Activated CD4-positive, alpha-beta T cell treated with anti-CD3 and anti-CD28 coated beads, Interleukin-2, amount 50 U/mL, for 24 hours (primary cell): ENCODE measurements at regions not wholly inside any gene's neighbourhood (a gene's known extent, or its start where the extent isn't known, plus 50 kb on each side); places are given as distances from the start of the nearest gene placed in this dataset.

Experiments used
- DNase-seq, 2 donors: peaks; one replicate each; pipeline ENCODE4 v3.0.0-alpha.2; 2020; ENCODE audit warnings: low read depth in 1 of 2, low spot score in 1 of 2

DNA sequence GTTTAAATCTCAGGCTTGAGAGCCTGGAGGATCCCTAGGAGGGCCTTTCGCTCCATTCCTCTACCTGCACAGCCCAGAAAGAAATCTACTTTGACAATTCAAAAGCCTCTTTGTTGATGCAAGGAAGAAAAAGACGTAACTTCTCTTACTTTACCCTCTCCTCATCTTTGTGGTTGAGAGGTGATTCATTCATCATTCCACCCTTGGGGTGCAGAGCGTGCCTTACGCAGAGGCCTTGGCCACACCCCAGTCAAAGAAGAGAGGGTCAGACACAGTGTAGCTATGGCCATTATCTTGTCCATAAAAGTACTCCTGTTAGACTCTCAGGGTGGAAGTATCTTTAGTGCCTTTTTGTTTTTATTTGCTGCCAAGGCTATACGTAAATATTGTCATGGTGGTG is 184.0 kb downstream of the IRS2 start:
- DNase-seq = no peak

DNA sequence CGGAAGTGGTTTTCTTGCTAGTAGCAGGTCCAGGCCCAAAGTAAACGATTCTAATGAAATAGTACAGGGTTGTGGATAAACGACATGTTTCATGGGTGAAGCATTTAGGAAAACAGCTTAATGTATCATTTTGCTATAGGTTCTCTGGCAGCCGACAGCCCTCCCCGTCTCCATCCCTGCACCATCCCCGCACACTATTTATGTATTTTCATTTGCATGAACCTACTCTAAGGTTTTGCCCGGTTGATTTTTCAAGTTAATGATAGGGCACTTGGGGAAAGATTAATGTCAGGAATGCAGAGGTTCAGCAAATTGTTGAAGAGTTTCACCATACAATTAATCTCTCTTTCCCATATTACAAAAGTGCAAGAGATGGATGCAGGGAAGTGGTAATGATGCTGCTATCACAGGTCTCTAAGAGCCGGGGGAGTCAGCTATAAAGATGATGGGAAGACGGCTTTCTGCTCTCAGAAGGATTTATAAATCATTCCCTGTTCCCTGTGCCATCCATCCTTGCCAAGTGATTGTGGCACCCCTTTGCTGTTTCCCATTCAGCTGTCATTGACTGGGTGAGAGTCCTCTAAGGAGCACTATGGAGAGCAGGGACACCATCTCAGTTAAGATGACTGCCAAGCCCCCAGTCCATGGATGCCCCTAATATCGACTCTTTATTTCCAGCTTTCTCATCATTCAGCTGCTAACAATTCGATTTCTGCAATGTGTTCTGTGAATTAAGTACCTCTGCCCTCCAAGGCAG is 186.3 kb downstream of the IRS2 start:
- no peak for DNase-seq

- no peak for DNase-seq
These were observed 190.9 kb downstream of the IRS2 start for GRCh38 chr13:109595471-109595870.

DNA sequence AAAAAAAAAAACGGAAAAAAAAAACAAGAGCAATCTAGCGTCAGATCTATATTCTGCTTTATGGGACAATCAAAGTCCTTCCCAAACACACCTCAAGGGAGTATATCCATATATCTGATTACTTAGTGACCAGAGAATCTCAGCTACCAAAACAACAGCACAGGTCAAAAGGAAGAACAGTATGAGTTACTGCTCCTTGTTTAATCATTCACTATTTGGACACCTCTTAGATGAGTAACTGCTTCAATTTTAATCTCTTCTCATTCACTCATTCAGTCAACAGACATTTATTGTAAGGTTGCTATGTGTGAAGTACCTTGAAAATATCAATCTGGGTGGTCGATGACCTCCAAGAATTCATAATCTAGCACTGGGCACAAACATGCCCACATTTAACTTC is 193.2 kb downstream of the IRS2 start:
- no peak for DNase-seq

GRCh38 chr13:109592770-109593169 is 193.6 kb downstream of the IRS2 start:
- no peak for DNase-seq

- no peak for DNase-seq
These were observed 198.7 kb downstream of the IRS2 start for GRCh38 chr13:109587689-109588088.

GRCh38 chr13:109586509-109587346 is 199.7 kb downstream of the IRS2 start:
- no peak for DNase-seq

DNA sequence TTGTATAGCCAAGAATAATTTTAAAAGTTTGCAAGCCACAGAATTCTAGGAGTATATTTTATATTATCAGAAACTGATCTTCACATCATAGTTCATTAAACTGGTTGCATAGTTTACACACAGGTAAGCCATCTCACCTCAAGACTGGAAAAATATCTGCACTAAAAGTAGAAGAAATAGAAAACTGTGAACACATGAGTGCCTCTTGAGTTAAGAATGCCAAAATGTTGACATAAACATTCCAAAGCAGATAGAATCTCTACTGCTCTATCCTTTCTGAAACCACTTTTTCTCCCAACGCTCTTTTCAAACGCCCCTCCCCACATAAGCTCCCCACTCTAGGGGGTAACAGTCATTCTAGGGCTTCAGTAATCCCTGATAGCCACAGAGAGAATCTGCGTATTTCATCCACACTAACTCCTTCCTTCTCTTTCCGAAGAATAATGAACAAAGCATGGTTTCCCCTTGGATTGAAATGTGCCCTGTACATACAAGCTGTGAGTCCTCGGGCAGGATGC is 201.5 kb downstream of the IRS2 start:
- no peak for DNase-seq

GRCh38 chr13:109577191-109577700 is 209.1 kb downstream of the IRS2 start:
- no peak for DNase-seq

DNA sequence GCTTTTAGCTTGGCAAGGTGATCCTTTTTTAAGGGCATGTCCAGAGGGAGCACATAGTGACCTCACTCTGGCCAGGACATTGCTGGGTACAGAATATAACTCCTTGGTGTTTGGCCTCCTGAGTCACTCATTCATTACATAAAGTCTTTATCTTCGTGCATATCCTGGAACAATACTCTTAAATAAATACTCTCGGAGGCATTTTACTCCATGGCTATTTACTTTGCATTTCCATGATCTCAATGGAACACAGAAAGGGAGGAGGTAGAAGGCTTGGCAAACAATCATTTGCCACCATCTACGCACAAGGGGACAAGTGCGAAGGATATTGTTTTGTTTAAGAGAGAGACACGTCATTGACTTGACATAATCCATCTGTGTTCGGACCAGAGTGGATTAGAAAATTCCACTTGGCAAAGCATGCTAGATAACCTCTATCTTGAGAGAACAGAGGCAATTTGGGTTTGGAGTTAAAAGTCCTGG is 210.0 kb downstream of the IRS2 start:
- no peak for DNase-seq

DNA sequence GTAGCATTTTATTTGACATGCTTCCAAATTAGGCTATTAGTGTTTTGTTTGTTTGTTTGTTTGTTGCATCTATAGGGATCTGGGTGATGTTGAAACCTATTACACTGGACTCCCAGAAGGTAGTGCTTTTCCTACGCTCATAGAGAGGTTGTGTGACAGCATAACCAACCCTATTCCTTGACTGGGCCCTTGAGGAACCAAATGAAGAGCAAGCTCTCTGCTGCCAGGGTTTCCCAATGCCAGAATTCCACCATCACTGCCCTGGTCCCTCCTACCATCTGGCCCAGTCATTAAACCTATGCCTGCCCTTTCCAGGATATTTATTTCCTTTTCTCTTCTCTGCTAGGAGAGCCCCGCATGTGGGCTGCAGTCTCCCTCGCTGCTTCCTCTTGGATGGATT is 210.6 kb downstream of the IRS2 start:
- no peak for DNase-seq

DNA sequence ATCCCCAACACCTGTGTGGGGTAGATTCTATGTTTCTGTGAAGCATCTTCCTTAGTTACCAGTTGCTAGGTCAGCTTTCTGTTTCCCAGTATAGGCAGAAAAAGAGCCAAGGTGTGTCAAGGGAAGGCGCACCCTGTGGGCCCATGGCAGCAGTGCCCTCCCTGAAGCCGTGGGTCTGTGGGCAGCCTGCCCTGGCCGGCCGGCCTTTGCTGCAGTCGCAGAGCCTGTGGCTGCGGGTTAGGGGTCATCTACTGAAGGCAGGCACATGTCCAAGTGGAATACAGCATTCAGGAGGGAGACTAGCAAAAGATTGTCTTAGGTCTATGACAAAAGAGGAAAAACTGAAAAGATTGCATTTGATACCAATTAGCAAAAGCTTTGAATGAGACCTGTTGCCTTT is 214.0 kb downstream of the IRS2 start:
- DNase-seq = no peak

GRCh38 chr13:109569958-109570711 is 216.2 kb downstream of the IRS2 start:
- peak in 1 of 2 donors; percentile 4 for DNase-seq

DNA sequence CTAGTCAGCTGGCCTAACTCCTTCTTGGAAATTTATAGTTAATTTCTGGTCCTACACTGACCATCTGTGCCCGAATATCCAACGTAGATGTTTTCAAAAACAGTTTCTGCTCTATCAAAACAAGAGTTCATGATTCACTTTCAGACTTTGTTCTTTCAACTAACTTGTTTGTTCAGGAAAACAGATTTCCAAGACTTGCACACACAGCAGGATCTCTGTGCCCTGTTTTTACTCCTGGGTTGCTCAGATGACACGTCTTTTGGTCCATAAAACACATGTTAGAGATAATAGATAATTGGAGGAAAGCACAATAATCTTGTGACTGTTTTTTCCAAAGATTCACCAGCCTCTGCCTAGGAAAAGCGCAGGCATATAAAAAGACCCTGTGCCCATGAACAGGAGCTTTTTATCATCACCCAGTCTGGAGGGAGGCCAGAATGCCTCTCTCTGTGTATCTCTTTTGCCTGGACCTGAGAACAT is 218.0 kb downstream of the IRS2 start:
- DNase-seq = no peak

- DNase-seq = no peak
These were observed 219.1 kb downstream of the IRS2 start for GRCh38 chr13:109567315-109567714.

- no peak for DNase-seq
These were observed 220.5 kb downstream of the IRS2 start for GRCh38 chr13:109565877-109566276.

DNA sequence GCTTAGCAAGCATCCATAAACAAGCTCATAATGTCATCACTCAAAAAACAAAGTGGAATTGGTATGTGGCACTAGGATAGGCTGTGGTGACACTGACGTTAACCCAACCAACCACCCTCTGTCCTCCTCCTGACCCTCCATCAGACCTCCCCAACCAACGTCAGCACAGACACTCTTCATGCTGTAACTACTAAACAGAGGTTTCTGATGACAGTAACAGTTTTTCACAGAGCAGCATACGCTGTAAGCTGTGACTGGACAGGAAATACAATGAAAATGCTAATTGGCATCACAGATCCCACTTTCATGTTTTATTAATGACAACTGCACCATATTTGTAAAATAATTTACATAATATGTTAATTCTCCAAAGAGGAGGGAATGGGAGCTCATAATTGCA is 238.0 kb downstream of the IRS2 start:
- no peak for DNase-seq

GRCh38 chr13:109547942-109548341 is 238.4 kb downstream of the IRS2 start:
- no peak for DNase-seq

DNA sequence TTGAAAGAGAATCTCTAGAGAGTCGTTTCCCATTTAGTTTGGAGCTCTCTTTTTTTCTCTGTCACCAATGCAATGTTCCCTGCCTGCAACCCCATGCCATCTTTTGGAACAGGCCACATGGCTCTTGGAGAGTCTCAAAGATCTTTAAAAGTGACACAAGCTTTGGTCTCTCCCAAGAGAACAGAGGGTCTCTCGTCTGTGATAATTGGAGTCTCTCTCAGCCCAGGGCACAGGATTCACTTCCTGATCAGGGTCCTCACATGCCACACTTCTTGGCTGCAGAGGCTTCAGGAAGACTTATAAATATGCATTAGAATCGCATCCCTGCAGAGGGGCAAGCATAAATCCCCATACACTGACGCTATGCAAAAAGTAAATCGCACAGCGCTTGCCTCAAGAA is 240.5 kb downstream of the IRS2 start:
- no peak for DNase-seq

DNA sequence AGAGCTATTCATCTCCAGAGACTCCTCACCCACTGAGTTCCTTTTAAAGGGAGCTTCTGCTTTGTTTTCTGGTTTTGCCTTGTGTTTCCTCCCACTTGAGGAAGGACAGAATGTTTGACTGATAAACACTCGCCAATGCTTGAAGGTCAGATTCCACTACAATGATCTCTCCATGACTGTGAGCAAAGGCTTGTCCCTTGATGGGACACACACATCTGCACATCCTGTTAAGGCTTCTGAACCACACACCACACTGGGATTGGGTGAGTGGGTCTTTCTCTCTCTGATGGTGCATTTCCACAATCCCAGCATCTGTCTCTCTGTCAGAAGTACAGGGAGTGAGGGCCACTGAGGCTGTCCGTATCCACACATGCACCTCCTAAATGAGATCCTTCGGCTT is 245.3 kb downstream of the IRS2 start:
- DNase-seq = no peak

- DNase-seq = no peak
These were observed 248.8 kb downstream of the IRS2 start for GRCh38 chr13:109537584-109537983.
